Fibroblast of lung (primary cell): ENCODE measurements at regions not wholly inside any gene's neighbourhood (a gene's known extent, or its start where the extent isn't known, plus 50 kb on each side); places are given as distances from the start of the nearest gene placed in this dataset.
"Not testable (repeated sequence)": the region's sequence is repeated elsewhere in the genome, so short reads cannot be mapped to it uniquely, and the experiment has no call there.

ENCODE experiments used
- CTCF ChIP-seq, 2 donors: IDR thresholded peaks in 1 of 2; conservative IDR thresholded peaks in 1 of 2; 1 replicate in 1 of 2; 2 replicates in 1 of 2; pipeline ENCODE4 v1.5.1; 2011 to 2012; ENCODE audit warnings: low read length in 2 of 2, control low read depth in 1 of 2, inconsistent platforms in 1 of 2, low read depth in 1 of 2, mild to moderate bottlenecking in 1 of 2
- EZH2 ChIP-seq: IDR thresholded peaks from 2 replicates; pipeline ENCODE4 v1.5.1; 2012; ENCODE audit warnings: low read length, control low read depth, mild to moderate bottlenecking; ENCODE audit errors: missing control alignments

DNA sequence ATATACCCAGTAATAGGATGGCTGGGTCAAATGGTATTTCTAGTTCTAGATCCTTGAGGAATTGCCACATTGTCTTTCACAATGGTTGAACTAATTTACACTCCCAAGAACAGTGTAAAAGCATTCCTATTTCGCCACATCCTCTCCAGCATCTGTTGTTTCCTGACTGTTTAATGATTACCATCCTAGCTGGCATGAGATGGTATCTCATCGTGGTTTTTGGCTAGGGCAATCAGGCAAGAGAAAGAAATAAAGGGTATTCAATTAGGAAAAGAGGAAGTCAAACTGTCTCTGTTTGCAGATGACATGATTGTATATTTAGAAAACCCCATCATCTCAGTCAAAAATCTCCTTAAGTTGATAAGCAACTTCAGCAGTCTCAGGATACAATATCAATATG, 364.5 kb upstream of the DPYD start:
- TF ChIP-seq CTCF (conservative IDR thresholded peaks at IDR 0.05 in 1 of 2, IDR thresholded peaks at IDR 0.05 in 1 of 2; ENCODE audit: low read depth in 1 of 2, low read length in 2 of 2); EZH2: not testable (repeated sequence)
